GM18520 (cell line): ENCODE measurements at regions not wholly inside any gene's neighbourhood (a gene's known extent, or its start where the extent isn't known, plus 50 kb on each side); places are given as distances from the start of the nearest gene placed in this dataset.

ENCODE experiments used
- ATAC-seq: cut with Tn5 transposase; IDR thresholded peaks from one replicate; pipeline ENCODE4 v1.9.1; 2021; ENCODE audit not compliant: unreplicated experiment

DNA sequence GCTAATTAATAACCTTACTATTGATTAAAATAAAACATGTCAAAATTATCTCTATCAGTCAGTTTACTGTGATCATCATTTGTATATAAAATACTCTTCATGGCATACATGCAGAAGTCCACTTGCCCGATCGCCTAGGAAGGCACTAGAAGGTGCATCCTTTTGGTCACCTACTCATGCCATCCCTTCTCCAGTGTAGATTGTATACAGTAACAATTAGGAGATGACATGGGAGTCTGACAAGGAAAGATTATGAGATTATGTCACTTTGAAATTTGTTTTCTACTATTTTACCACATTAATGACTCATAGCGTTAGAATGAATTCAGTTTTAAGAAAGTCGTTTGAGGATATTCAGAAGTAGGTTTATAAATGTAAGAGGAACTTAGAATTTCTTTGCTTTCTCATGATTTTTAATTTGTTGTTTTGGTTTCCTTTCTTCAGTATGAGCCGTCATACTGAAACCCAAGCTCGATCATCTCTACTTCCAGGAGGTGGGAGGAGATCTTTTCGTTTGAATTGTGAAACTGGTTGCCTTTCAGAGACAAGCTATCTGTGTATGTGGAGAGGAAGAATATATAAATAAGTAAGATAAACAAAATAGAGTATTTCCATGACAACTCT, 51.1 kb upstream of the UNC5C start:
- peak; percentile 61 for ATAC-seq
